Urinary bladder (tissue), 3 donors: ENCODE measurements at regions not wholly inside any gene's neighbourhood (a gene's known extent, or its start where the extent isn't known, plus 50 kb on each side); places are given as distances from the start of the nearest gene placed in this dataset.
"Not testable (repeated sequence)": the region's sequence is repeated elsewhere in the genome, so short reads cannot be mapped to it uniquely, and the experiment has no call there.

ENCODE experiments used
- DNase-seq: peaks from one replicate; pipeline ENCODE4 v3.0.0-alpha.2; 2015; ENCODE audit errors: extremely low spot score
- H3K27ac ChIP-seq: one replicate; pipeline ENCODE4 v1.5.1; 2013; ENCODE audit warnings: low read depth, mild to moderate bottlenecking, moderate library complexity
- H3K36me3 ChIP-seq: one replicate; pipeline ENCODE4 v1.6.1; 2013; ENCODE audit warnings: mild to moderate bottlenecking, moderate library complexity; ENCODE audit not compliant: insufficient read depth
- H3K4me1 ChIP-seq: one replicate; pipeline ENCODE4 v1.6.1; 2013; ENCODE audit warnings: mild to moderate bottlenecking, moderate library complexity; ENCODE audit not compliant: insufficient read depth
- H3K4me3 ChIP-seq: one replicate; pipeline ENCODE4 v1.5.1; 2013; ENCODE audit warnings: low read depth, low read length
- WGBS: extraction: QIAGEN DNeasy Blood & Tissue Kit; methylation state at CpG from one replicate; pipeline ENCODE4 v1.1.7; 2013; 5-methylcytosine and 5-hydroxymethylcytosine counted together
- donor health status: healthy with polysubstance abuse.
- donor health status: healthy.

DNA sequence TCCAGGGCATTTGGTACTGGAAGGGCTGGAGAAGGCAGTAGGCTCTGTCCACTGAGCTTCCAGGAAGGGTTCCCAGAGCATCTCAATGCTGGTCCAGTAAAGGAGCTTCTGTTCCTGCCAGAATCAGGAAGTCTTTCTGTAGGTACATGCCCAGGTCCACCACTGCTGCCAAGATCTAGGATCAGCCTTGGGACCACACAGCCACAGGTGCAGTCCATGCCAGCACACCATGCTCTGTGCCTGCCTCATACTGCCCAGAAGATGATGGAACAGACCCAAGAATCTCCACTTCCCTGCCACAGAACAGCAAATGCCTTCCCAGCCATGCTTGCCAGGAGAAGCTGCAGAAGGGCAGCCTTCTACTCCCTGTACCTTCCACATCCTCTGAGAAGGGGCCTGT is 89.3 kb downstream of the CDRT15L2 start:
- not testable (repeated sequence) for H3K4me1 ChIP-seq, H3K27ac ChIP-seq, H3K36me3 ChIP-seq, DNase-seq, H3K4me3 ChIP-seq

DNA sequence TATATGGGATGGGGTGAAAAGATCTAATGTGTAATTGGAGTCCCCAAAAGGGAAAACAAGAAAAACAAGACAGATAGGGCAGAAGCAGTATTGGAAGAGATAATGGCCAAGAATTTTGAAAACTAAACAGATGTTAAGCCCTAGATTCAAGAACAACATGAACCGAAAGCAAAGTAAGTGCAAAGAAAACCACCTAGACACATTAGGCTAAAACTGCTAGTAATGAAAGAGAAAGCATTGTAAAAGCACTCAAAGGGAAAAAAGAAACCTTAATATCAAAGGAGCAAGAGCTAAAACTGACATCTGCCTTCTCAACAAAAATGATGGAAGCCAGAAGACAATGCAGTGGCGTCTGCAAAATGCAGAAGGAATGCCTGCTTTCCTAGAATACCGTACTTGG is 91.0 kb downstream of the CDRT15L2 start:
- WGBS: 83% methylated on average over 1 of the region's 3 CpGs
- H3K4me3 ChIP-seq, H3K27ac ChIP-seq, DNase-seq, H3K4me1 ChIP-seq, H3K36me3 ChIP-seq: not testable (repeated sequence)

DNA sequence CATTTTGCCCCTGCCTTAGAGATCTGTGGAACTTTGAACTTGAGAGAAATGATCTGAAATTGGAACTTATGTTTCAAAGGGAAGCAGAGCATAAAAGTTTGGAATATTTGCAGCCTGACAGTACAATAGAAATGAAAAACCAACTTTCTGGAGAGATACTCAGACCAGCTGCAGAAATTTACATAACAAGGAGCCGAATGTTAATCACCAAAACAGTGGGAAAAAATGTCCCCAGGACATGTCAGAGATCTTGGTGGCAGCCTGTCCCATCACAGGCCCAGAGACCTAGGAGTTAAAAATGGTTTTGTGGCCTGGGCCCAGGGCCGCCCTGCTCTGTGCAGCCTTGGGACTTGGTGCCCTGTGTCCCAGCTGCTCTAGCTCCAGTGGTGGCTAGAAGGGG is 94.8 kb downstream of the CDRT15L2 start:
- not testable (repeated sequence) for DNase-seq, H3K36me3 ChIP-seq, H3K4me3 ChIP-seq, H3K4me1 ChIP-seq, H3K27ac ChIP-seq
- 96% methylated on average over 2 of the region's 2 CpGs for WGBS

DNA sequence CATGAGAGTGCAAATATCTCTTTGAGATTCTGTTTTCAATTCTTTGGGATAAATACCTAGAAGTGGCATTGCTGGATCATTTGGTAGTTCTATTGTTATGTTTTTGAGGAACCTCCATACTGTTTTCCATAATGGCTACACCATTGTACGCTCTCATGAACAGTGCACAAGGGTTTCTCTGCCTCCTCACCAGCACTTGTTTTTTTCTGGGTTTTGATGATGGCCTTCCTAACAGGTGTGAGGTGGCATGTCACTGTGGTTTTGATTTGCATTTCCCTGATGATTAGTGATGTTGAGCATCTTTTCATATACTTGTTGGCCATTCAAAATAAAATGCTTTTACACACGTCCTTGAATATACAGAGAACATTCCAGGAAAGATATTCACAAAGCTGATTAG is 96.2 kb downstream of the CDRT15L2 start:
- WGBS: 67% methylated on average over 2 of the region's 2 CpGs
- not testable (repeated sequence) for H3K36me3 ChIP-seq, H3K4me1 ChIP-seq, H3K27ac ChIP-seq, H3K4me3 ChIP-seq, DNase-seq

DNA sequence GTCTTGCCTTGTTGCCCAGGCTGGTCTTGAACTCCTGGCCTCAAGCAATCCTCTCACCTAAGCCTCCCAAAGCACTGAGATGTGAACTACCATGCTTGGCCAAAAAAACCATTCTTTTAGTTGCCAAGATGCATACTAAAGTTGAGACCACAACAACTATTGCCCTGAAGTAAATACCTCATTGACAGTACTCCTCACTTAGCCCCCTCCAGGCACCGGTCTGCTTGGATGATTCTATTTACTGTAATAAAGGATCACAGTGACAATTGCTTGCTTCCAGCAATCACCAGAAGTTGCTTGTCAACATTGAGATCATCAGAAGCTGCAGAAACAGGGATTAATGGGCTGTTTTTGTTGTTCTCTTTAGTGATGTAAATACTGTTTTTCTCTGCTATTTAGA is 97.1 kb downstream of the CDRT15L2 start:
- not testable (repeated sequence) for H3K4me1 ChIP-seq, DNase-seq, H3K36me3 ChIP-seq, H3K27ac ChIP-seq, H3K4me3 ChIP-seq
- whole genome bisulfite sequencing: 43% methylated on average over 1 of the region's 1 CpG

DNA sequence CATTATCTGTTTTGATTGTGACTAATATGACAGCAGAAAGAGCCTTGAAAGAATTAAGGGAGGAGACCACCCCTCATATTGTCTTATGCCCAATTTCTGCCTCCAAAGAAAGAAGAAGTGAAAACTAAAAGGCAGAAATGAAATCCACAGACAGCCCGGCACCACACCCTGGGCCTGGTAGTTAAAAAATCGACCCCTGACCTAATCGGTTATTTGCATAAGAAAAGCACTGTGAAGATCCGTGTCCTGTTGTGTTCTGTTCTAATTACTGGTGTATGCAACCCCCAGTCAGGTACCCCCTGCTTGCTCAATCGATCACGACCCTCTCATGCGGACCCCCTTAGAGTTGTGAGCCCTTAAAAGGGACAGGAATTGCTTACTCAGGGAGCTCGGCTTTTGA is 97.9 kb downstream of the CDRT15L2 start:
- not testable (repeated sequence) for H3K36me3 ChIP-seq, H3K4me3 ChIP-seq, H3K4me1 ChIP-seq, DNase-seq, H3K27ac ChIP-seq
- WGBS: 89% methylated on average over 8 of the region's 8 CpGs

DNA sequence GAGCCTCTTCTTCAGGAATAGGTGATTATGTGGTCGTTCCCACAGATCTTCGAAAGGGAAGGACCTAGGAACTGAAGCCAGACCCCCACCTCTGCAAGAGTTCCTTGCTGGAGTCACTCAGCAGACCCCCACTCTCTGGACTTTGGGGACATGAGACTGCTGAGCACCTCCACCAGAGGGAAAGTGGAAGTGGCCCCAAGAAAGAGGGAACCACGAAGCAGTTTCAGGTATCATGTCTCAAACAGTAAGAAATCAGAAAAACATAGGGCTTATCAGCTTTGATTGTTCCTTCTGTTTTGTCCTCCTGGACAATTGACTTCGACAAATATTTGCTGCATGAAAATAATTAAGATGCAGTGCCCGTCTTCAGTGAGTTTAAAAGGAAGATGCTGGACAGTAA is 98.9 kb downstream of the CDRT15L2 start:
- WGBS: 87% methylated on average over 5 of the region's 5 CpGs
- not testable (repeated sequence) for H3K36me3 ChIP-seq, DNase-seq, H3K27ac ChIP-seq, H3K4me1 ChIP-seq, H3K4me3 ChIP-seq

DNA sequence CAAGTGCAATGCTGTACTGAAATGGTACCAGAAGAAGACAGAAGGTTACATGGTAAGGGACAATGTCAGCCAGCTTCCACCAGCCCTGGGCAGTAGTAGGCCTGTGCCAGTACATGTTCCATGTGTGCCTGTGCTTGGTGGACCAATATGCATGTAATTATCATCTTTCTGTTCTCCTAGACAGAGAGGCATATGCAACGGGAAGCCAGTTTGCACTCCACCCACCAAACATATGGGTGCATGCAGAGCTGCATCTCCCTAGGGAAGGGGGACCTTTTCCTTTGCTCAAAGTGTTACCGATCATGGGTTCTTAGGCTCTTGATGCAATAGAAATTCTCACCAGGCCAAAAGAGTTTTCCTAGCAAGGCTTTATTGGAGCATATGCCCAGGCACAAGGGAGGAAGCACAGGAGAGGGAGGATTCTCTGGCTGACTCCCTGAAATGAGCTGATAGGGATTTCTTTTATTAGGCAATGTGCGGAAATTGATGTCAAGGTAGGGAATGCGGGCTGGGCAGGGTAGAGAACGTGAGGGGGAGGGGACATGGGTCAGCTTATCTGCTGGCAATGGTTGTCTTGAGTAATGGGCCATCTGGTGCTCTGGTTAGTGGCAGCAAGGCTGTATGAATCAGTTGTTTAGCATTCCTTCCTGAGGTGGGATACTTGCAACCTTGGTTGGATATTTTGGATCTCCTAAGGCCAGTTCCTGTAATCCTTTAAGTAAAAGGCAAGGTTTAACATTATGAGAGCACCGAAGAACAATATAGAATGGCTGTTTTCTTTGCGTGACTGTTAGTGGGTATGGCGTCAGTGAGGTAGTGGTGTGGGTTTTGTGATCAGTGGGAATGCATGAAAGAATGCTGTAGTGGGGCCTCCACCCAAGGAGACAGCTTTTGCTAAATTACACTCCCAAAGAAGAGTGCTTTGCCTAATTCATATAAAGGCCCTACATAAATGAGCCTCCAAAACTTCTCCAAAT is 102.5 kb downstream of the CDRT15L2 start:
- H3K36me3 ChIP-seq, H3K4me3 ChIP-seq, H3K4me1 ChIP-seq, H3K27ac ChIP-seq, DNase-seq: not testable (repeated sequence)
- WGBS: 65% methylated on average over 8 of the region's 8 CpGs

DNA sequence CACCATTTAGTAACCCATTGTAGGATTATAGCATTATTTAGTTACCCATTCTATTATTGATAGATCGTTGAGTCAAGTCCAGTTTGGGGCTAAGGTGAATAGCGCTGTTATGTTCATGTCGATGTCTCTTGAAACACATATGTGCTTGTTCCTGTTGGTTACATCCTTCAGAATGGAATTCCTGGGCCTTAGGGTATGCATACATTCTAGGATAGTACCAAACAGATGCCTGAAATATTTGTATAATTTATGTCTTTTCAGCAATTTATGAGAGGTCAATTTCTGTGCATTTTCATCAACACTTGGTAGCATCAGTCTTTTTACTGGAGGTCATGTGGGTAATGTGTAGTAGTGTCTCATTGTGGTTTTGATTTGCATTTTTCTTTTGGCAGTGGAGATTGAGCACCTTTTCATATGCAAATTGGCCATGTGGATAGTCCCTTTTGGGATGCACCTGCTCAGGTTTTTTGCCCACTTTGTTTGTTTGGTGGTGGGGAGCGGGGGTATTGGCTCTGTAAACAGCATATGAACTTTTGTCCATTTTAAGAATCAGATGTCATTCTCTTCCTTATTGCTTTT is 104.2 kb downstream of the CDRT15L2 start:
- WGBS: 95% methylated on average over 3 of the region's 4 CpGs
- DNase-seq, H3K27ac ChIP-seq, H3K4me1 ChIP-seq, H3K36me3 ChIP-seq, H3K4me3 ChIP-seq: not testable (repeated sequence)

DNA sequence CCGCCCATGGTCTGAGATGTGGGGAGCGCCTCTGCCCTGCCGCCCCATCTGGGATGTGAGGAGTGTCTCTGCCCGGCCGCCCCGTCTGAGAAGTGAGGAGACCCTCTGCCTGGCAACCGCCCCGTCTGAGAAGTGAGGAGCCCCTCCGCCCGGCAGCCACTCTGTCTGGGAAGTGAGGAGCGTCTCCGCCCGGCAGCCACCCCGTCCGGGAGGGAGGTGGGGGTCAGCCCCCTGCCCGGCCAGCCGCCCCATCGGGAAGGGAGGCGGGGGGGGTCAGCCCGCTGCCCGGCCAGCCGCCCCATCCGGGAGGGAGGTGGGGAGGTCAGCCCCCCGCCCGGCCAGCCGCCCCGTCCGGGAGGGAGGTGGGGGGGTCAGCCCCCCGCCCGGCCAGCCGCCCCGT is 105.5 kb downstream of the CDRT15L2 start:
- DNase-seq, H3K4me3 ChIP-seq, H3K27ac ChIP-seq, H3K36me3 ChIP-seq, H3K4me1 ChIP-seq: not testable (repeated sequence)
- 95% methylated on average over 25 of the region's 32 CpGs for WGBS

DNA sequence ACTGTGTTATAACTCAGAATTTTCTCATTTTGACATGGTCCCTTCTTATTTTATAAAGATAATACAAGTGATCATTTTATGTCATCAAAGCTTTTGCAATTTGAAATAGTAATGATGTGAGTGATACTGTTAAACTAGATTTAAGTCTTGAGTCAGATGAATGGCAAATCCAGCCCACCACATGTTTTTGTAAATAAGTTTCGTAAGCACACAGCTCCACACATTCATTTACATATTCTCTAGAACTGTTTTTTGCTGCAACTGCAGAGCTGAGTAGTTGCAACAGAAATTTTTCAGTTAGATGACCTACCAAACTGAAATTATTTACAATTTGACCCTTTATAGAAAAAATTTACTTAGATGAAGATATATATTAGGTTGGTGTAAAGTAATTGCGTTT is 108.1 kb downstream of the CDRT15L2 start:
- H3K36me3 ChIP-seq, H3K4me1 ChIP-seq, H3K27ac ChIP-seq, DNase-seq, H3K4me3 ChIP-seq: not testable (repeated sequence)
- WGBS: no CpG with 5 or more reads among the region's 2 CpGs

DNA sequence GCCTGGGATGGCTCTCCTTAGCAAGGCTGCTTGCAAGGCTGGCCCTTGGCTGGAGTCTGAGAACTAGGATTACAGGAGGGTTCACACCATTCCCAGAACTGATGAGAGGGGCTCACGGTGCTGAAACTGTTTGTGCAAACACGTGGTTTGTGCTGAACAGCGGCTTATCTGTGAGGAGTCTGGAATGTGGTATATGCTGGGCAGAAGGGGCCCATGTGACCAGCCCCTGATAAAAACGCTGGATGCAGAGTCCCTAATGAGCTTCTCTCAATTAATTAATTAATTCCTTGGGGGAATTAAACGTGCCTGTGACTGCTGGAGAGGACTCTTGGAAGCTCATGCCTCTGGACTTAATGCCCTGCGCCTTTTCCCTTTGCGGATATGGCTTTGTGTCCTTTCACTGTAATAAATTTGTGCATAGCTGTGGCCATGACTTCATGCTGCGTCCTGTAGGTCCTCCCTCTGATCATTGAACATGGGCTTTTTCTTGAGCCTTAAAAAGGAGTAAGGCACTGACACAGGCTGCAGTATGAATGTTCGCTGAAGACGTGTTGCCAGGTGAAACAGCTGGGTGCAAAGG is 109.7 kb downstream of the CDRT15L2 start:
- DNase-seq: not testable (repeated sequence)
- WGBS: 45% methylated on average over 10 of the region's 10 CpGs

DNA sequence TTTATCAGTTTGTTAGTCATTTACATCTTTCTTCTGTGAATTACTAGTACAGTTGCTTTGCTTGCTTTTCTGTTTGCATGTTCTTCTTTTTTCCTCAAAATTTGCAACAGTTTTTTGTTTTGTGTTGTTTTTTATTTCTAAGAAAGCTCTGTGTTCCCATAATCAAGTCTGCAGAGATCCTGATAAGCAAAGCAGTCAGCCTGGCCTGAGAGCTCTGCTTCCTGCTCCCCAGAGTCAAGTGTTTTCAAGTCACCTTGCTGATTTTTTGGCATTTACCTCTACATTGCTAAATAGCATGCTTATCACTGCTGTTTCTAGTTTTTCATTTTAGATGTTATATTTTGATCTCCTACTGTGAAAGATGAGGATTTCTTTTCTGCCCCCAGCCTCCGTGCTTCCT is 113.2 kb downstream of the CDRT15L2 start:
- DNase-seq, H3K4me3 ChIP-seq, H3K27ac ChIP-seq, H3K4me1 ChIP-seq, H3K36me3 ChIP-seq: not testable (repeated sequence)
- 68% methylated on average over 1 of the region's 1 CpG for WGBS

More for the DNA sequence above, 109.7 kb downstream of the CDRT15L2 start:
- H3K27ac ChIP-seq, H3K36me3 ChIP-seq, H3K4me3 ChIP-seq, H3K4me1 ChIP-seq: not testable (repeated sequence)

DNA sequence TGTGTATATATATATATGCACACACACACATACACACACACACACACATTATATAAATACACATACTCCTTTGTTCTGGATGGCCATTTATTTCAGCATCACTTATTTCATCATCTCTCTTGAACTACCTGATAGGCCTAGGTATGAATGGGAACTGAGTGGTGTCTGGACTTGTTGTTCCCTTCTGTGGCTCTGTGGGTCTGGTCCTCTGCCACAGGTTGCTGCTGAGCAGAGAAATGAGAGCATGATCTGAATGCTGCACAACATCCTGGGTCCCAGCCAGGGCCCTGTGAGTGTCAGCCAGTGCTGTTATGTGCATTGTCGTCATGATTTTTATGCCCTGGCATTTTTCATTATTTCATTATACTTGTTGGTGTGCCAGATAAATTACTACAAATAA is 116.3 kb downstream of the CDRT15L2 start:
- not testable (repeated sequence) for H3K4me1 ChIP-seq, H3K27ac ChIP-seq, DNase-seq, H3K36me3 ChIP-seq, H3K4me3 ChIP-seq
- WGBS: 47% methylated on average over 1 of the region's 1 CpG
